ENCODE measurements at regions not wholly inside any gene's neighbourhood (a gene's known extent, or its start where the extent isn't known, plus 50 kb on each side); places are given as distances from the start of the nearest gene placed in this dataset.
"Not testable (repeated sequence)": the region's sequence is repeated elsewhere in the genome, so short reads cannot be mapped to it uniquely, and the experiment has no call there.

DNA sequence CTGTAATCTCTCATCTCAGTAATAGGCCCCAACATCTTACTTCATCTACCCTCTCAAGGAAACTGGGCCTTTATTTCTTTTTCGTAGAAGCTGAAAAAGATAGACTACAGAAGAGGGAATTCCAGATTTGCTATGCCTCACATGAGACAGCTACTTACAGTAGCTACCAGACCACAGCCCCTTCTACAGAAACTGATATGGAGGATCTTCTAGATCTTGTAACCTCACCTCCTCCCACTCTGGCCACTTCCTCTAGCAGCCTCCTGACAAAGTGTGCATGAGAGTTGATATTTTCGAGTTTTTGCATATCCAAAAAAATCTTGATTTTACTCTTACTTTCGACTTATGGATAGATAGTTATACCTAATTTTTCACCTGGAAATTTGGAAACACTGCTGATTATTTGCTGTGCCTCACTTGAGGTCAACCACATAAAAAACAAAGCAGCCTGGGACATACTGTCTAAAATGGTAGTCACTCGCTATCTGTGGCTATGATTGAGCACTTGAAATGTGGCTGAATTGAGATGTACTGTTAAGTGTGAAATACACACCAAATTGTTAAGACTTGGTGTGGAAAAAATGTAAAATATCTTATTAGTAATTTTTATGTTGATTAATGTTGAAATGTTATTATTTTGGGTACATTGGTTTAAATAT lies 86.3 kb upstream of the NID2 start:
- H3K4me1 ChIP-seq (ENCODE audit: control insufficient read depth, low read depth, low read length): no peaks in the 10 kb centered on the region
- no peaks in the 10 kb centered on the region for H3K27me3 ChIP-seq (ENCODE audit: insufficient read depth, low read length, poor library complexity)
- no peak overlapping the region for H3K4ac ChIP-seq (ENCODE audit: low read depth, low read length)
- no CpG with 5 or more reads among the region's 4 CpGs for WGBS (ENCODE audit: extremely low coverage, insufficient coverage, low lambda C conversion rate)
- H2AK5ac ChIP-seq (ENCODE audit: low read length): no peak overlapping the region
- no peaks in the 10 kb centered on the region for H3K79me1 ChIP-seq (ENCODE audit: low read length)
- no peak overlapping the region for H4K8ac ChIP-seq (ENCODE audit: low read depth, low read length)
- no peak overlapping the region for H2BK15ac ChIP-seq (replicated peaks; ENCODE audit: low read depth)
- no peak overlapping the region for H4K5ac ChIP-seq (ENCODE audit: low read length)
- H3K56ac ChIP-seq (ENCODE audit: low read length): no peak overlapping the region
- no peak overlapping the region for H3K4me2 ChIP-seq (ENCODE audit: low read length)
- H3K23ac ChIP-seq (ENCODE audit: low read length): no peak overlapping the region
- H3K4me3 ChIP-seq (ENCODE audit: low read length): no peak overlapping the region
- H3K9ac ChIP-seq (ENCODE audit: low read length): no peak overlapping the region
- no peak overlapping the region for H2BK5ac ChIP-seq (ENCODE audit: low read length)
- no peak overlapping the region for H3K18ac ChIP-seq (ENCODE audit: low read length)
- no peak for DNase-seq
- H3K36me3 ChIP-seq (ENCODE audit: control insufficient read depth, insufficient read depth, low read length): no peaks in the 10 kb centered on the region
- no peaks in the 10 kb centered on the region for H3K79me2 ChIP-seq (ENCODE audit: control insufficient read depth, insufficient read depth, low read length)
- H3K27ac ChIP-seq (ENCODE audit: low read depth, low read length): no peak overlapping the region
- H2BK120ac ChIP-seq (ENCODE audit: low read depth, low read length): no peak overlapping the region

DNA sequence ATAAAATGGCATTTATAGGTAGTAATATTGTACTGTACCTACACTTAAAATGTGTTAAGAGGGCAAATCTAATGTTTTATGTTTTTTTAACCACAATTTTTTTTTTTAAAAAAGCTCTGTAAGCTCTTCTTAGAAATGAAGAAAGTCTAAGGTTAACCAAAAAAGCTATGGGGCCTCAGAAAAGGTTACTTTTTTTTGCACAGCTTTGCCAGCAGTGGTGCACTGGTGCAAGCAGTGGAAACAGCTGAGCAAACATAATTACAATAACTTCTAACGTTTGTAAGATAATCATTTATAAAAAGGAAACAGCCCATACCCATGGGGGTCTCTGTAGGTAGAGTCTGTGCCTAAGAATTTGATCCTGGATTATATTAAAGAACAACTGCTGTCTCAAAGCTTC lies 85.1 kb upstream of the NID2 start:
- Histone ChIP-seq H3K9ac (ENCODE audit: low read length) (no peak overlapping the region), H2BK120ac (ENCODE audit: low read depth, low read length) (no peak overlapping the region), H3K79me2 (ENCODE audit: control insufficient read depth, insufficient read depth, low read length) (no peaks in the 10 kb centered on the region), H3K79me1 (ENCODE audit: low read length) (no peaks in the 10 kb centered on the region), H4K5ac (ENCODE audit: low read length) (no peak overlapping the region), H3K36me3 (ENCODE audit: control insufficient read depth, insufficient read depth, low read length) (no peaks in the 10 kb centered on the region), H2BK5ac (ENCODE audit: low read length) (no peak overlapping the region), H3K18ac (ENCODE audit: low read length) (no peak overlapping the region), H3K4ac (ENCODE audit: low read depth, low read length) (no peak overlapping the region), H4K8ac (ENCODE audit: low read depth, low read length) (no peak overlapping the region), H3K27me3 (ENCODE audit: insufficient read depth, low read length, poor library complexity) (no peaks in the 10 kb centered on the region), H3K4me2 (ENCODE audit: low read length) (no peak overlapping the region), H3K4me1 (ENCODE audit: control insufficient read depth, low read depth, low read length) (no peaks in the 10 kb centered on the region), H2AK5ac (ENCODE audit: low read length) (no peak overlapping the region), H3K23ac (ENCODE audit: low read length) (no peak overlapping the region), H2BK15ac (replicated peaks; ENCODE audit: low read depth) (no peak overlapping the region), H3K27ac (ENCODE audit: low read depth, low read length) (no peak overlapping the region), H3K56ac (ENCODE audit: low read length) (no peak overlapping the region), H3K4me3 (ENCODE audit: low read length) (no peak overlapping the region)
- no peak for DNase-seq
- WGBS (ENCODE audit: extremely low coverage, insufficient coverage, low lambda C conversion rate): no CpG with 5 or more reads among the region's 1 CpG

DNA sequence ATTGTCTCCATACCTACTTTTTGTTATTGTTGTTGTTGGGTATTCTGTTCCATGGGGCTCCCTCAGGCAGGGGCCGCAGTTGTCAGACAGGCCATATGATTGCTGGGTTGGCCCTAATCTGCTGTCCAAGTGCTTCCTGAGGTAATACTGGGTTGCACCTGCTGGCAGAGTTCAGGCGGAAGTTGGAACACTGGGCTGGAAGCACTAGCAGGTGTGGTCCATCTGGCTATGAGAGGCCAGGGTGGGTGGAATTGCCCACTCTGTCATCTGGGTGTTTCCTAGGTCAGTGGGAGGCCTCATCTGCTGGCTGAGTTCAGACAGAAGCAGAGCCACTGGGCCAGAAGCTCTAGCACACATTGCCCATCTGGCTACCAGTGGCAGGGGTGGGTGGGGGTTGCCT lies 81.3 kb upstream of the NID2 start:
- H4K5ac ChIP-seq (ENCODE audit: low read length): no peak overlapping the region
- H3K4me2 ChIP-seq (ENCODE audit: low read length): no peak overlapping the region
- WGBS (ENCODE audit: extremely low coverage, insufficient coverage, low lambda C conversion rate): no CpG with 5 or more reads among the region's 2 CpGs
- H3K9ac ChIP-seq (ENCODE audit: low read length): no peak overlapping the region
- H2AK5ac ChIP-seq (ENCODE audit: low read length): no peak overlapping the region
- no peak overlapping the region for H3K56ac ChIP-seq (ENCODE audit: low read length)
- no peak overlapping the region for H3K4me3 ChIP-seq (ENCODE audit: low read length)
- no peak overlapping the region for H3K27ac ChIP-seq (ENCODE audit: low read depth, low read length)
- no peak overlapping the region for H2BK5ac ChIP-seq (ENCODE audit: low read length)
- H3K79me1 ChIP-seq (ENCODE audit: low read length): no peaks in the 10 kb centered on the region
- no peaks in the 10 kb centered on the region for H3K36me3 ChIP-seq (ENCODE audit: control insufficient read depth, insufficient read depth, low read length)
- H3K18ac ChIP-seq (ENCODE audit: low read length): no peak overlapping the region
- no peak overlapping the region for H2BK15ac ChIP-seq (replicated peaks; ENCODE audit: low read depth)
- H3K27me3 ChIP-seq (ENCODE audit: insufficient read depth, low read length, poor library complexity): no peaks in the 10 kb centered on the region
- H3K23ac ChIP-seq (ENCODE audit: low read length): no peak overlapping the region
- H4K8ac ChIP-seq (ENCODE audit: low read depth, low read length): no peak overlapping the region
- DNase-seq: no peak
- H3K4me1 ChIP-seq (ENCODE audit: control insufficient read depth, low read depth, low read length): no peaks in the 10 kb centered on the region
- H3K4ac ChIP-seq (ENCODE audit: low read depth, low read length): no peak overlapping the region
- no peak overlapping the region for H2BK120ac ChIP-seq (ENCODE audit: low read depth, low read length)
- H3K79me2 ChIP-seq (ENCODE audit: control insufficient read depth, insufficient read depth, low read length): no peaks in the 10 kb centered on the region

DNA sequence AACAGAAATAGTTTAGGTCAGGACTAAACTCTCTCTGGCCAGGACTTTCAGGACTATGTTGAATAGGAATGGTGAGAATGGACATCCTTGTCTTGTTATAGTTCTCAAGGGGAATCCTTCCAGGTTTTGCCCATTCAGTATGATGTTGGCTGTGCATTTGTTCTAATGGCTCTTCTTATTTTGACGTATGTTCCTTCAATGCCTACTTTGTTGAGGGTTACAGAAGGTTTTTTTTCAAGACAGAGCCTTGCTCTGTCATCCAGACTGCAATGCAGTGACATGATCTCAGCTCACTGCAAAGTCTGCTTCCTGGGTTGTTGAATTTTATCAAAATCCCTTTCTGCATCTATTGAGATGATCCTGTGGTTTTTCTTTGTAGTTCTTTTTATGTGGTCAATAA lies 79.5 kb upstream of the NID2 start:
- Histone ChIP-seq H4K8ac (ENCODE audit: low read depth, low read length) (no peak overlapping the region), H3K27ac (ENCODE audit: low read depth, low read length) (no peak overlapping the region), H3K79me2 (ENCODE audit: control insufficient read depth, insufficient read depth, low read length) (no peaks in the 10 kb centered on the region), H3K36me3 (ENCODE audit: control insufficient read depth, insufficient read depth, low read length) (no peaks in the 10 kb centered on the region), H2BK5ac (ENCODE audit: low read length) (no peak overlapping the region), H3K4me1 (ENCODE audit: control insufficient read depth, low read depth, low read length) (no peaks in the 10 kb centered on the region), H3K4ac (ENCODE audit: low read depth, low read length) (no peak overlapping the region), H3K4me2 (ENCODE audit: low read length) (no peak overlapping the region), H3K79me1 (ENCODE audit: low read length) (no peaks in the 10 kb centered on the region), H2AK5ac (ENCODE audit: low read length) (no peak overlapping the region), H3K56ac (ENCODE audit: low read length) (no peak overlapping the region), H3K4me3 (ENCODE audit: low read length) (no peak overlapping the region), H4K5ac (ENCODE audit: low read length) (no peak overlapping the region), H3K23ac (ENCODE audit: low read length) (no peak overlapping the region), H3K27me3 (ENCODE audit: insufficient read depth, low read length, poor library complexity) (no peaks in the 10 kb centered on the region), H2BK15ac (replicated peaks; ENCODE audit: low read depth) (no peak overlapping the region), H3K18ac (ENCODE audit: low read length) (no peak overlapping the region), H2BK120ac (ENCODE audit: low read depth, low read length) (no peak overlapping the region), H3K9ac (ENCODE audit: low read length) (no peak overlapping the region)
- WGBS (ENCODE audit: extremely low coverage, insufficient coverage, low lambda C conversion rate): no CpG with 5 or more reads among the region's 1 CpG
- no peak for DNase-seq

DNA sequence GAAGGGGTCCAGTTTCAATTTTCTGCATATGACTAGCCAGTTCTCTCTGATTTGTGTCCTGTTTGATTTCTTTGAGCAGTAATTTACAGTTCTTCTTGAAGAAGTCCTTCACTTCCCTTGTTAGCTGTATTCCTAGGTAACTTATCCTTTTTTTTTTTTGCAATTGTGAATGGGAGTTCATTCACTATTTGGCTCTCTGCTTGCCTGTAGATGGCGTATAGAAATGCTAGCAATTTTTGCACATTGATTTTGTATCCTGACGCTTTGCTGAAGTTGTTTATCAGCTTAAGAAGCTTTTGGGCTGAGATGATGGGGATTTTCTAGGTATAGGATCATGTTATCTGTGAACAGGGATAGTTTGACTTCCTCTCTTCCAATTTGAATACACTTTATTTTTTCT lies 77.6 kb upstream of the NID2 start:
- no peak overlapping the region for H3K4me3 ChIP-seq (ENCODE audit: low read length)
- H2AK5ac ChIP-seq (ENCODE audit: low read length): no peak overlapping the region
- no peak overlapping the region for H2BK15ac ChIP-seq (replicated peaks; ENCODE audit: low read depth)
- no CpG with 5 or more reads among the region's 2 CpGs for WGBS (ENCODE audit: extremely low coverage, insufficient coverage, low lambda C conversion rate)
- no peaks in the 10 kb centered on the region for H3K27me3 ChIP-seq (ENCODE audit: insufficient read depth, low read length, poor library complexity)
- H3K36me3 ChIP-seq (ENCODE audit: control insufficient read depth, insufficient read depth, low read length): no peaks in the 10 kb centered on the region
- no peak overlapping the region for H3K23ac ChIP-seq (ENCODE audit: low read length)
- no peak overlapping the region for H4K8ac ChIP-seq (ENCODE audit: low read depth, low read length)
- H3K79me1 ChIP-seq (ENCODE audit: low read length): no peaks in the 10 kb centered on the region
- no peaks in the 10 kb centered on the region for H3K4me1 ChIP-seq (ENCODE audit: control insufficient read depth, low read depth, low read length)
- H3K79me2 ChIP-seq (ENCODE audit: control insufficient read depth, insufficient read depth, low read length): no peaks in the 10 kb centered on the region
- H2BK5ac ChIP-seq (ENCODE audit: low read length): no peak overlapping the region
- H3K27ac ChIP-seq (ENCODE audit: low read depth, low read length): no peak overlapping the region
- no peak overlapping the region for H3K56ac ChIP-seq (ENCODE audit: low read length)
- no peak overlapping the region for H3K9ac ChIP-seq (ENCODE audit: low read length)
- no peak overlapping the region for H4K5ac ChIP-seq (ENCODE audit: low read length)
- DNase-seq: no peak
- no peak overlapping the region for H3K18ac ChIP-seq (ENCODE audit: low read length)
- no peak overlapping the region for H3K4me2 ChIP-seq (ENCODE audit: low read length)
- H3K4ac ChIP-seq (ENCODE audit: low read depth, low read length): no peak overlapping the region
- no peak overlapping the region for H2BK120ac ChIP-seq (ENCODE audit: low read depth, low read length)

DNA sequence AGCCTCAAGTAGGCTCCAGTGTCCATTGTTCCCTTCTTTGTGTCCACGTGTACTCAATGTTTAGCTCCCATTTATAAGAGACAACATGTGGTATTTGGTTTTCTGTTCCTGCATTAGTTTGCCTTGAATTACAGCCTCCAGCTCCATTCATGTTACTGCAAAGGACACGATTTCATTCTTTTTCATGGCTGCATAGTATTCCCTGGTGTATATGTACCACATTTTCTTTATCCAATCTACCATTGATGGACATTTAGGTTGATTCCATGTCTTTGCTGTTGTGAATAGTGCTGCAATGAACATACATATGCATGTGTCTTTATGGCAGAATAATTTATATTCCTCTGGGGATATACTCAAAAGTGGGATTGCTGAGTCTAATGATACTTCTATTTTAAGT lies 75.2 kb upstream of the NID2 start:
- not testable (repeated sequence) for H3K23ac ChIP-seq (ENCODE audit: low read length); H3K4me1 ChIP-seq (ENCODE audit: control insufficient read depth, low read depth, low read length); H4K8ac ChIP-seq (ENCODE audit: low read depth, low read length); H2BK15ac ChIP-seq (replicated peaks; ENCODE audit: low read depth); H3K36me3 ChIP-seq (ENCODE audit: control insufficient read depth, insufficient read depth, low read length); DNase-seq; H3K56ac ChIP-seq (ENCODE audit: low read length); H4K5ac ChIP-seq (ENCODE audit: low read length); H2BK5ac ChIP-seq (ENCODE audit: low read length); H3K27me3 ChIP-seq (ENCODE audit: insufficient read depth, low read length, poor library complexity); H3K9ac ChIP-seq (ENCODE audit: low read length); H3K4me3 ChIP-seq (ENCODE audit: low read length); H2BK120ac ChIP-seq (ENCODE audit: low read depth, low read length); H2AK5ac ChIP-seq (ENCODE audit: low read length); H3K79me2 ChIP-seq (ENCODE audit: control insufficient read depth, insufficient read depth, low read length); H3K4me2 ChIP-seq (ENCODE audit: low read length); H3K4ac ChIP-seq (ENCODE audit: low read depth, low read length); H3K79me1 ChIP-seq (ENCODE audit: low read length); H3K27ac ChIP-seq (ENCODE audit: low read depth, low read length); H3K18ac ChIP-seq (ENCODE audit: low read length)
- WGBS (ENCODE audit: extremely low coverage, insufficient coverage, low lambda C conversion rate): no CpG with 5 or more reads among the region's 2 CpGs

Measured in mesendoderm (in vitro differentiated cells).